Glomerular visceral epithelial cell (primary cell): ENCODE measurements at regions not wholly inside any gene's neighbourhood (a gene's known extent, or its start where the extent isn't known, plus 50 kb on each side); places are given as distances from the start of the nearest gene placed in this dataset.
"Not testable (repeated sequence)": the region's sequence is repeated elsewhere in the genome, so short reads cannot be mapped to it uniquely, and the experiment has no call there.

Experiments
- DNase-seq: peaks from one replicate; pipeline ENCODE4 v3.0.0-alpha.2; 2016; ENCODE audit errors: extremely low spot score

GRCh38 chr7:80082213-80082612 is 52.4 kb upstream of the GNAI1 start:
- no peak for DNase-seq

- no peak for DNase-seq
Measured at GRCh38 chr7:80078886-80079285, 55.7 kb upstream of the GNAI1 start.

DNA sequence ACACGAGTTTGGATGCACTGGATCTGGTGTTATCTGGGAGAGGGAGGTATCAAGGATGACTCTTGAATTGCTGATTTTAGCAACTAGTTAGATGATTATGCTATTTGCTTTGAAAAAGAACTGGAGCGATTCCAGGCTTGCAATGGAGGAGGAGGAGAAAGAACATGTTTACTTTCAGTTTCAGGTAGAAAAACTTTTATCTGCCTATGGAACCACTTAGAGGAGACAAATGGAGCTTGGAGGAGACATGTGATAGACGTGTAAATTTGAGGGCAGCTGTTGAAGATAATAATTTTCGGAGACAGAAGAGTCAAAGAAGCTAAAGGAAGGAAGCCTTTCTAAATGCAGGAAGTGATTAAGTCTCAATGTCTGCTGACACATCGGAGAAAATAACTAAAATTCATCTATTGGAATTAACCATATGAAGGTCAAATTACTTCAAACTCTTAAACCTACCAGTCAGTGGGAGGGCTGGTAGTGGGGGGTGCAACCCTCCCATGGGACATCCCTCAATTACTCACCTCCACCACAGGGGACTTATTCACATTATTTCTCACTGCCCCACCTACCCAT is 56.4 kb upstream of the GNAI1 start:
- no peak for DNase-seq

- no peak for DNase-seq
Measured at GRCh38 chr7:80070391-80070790, 64.2 kb upstream of the GNAI1 start.

GRCh38 chr7:80066639-80067038 is 68.0 kb upstream of the GNAI1 start:
- no peak for DNase-seq

DNA sequence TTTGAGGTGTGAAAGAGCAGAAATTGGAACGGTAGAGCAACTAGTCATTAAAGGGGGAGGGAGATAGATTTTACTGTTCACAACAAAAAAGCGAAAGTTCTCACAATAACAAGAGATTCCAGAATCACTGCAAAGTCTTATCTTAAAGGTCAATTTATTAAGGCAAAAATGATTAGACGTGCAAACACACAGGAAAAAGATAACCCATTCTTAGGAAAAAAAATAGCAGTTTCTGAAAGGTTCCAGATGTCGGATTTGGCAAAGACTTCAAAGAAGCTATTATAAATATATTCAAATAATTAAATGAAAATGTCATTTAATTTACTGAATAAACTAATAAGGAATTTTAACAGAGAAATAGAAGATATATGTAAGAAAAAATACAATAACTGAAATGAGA is 70.8 kb upstream of the GNAI1 start:
- DNase-seq, result no peak

GRCh38 chr7:80060218-80060806 is 74.3 kb upstream of the GNAI1 start:
- peak; percentile 33 for DNase-seq

GRCh38 chr7:80057488-80057887 is 77.1 kb upstream of the GNAI1 start:
- DNase-seq, result no peak

GRCh38 chr7:80054356-80054755 is 80.3 kb upstream of the GNAI1 start:
- DNase-seq, result no peak

- DNase-seq, result no peak
Measured at GRCh38 chr7:80053124-80053523, 81.5 kb upstream of the GNAI1 start.

GRCh38 chr7:80047856-80048459 is 86.7 kb upstream of the GNAI1 start:
- DNase-seq, result no peak

- no peak for DNase-seq
Measured at GRCh38 chr7:80047032-80047431, 87.6 kb upstream of the GNAI1 start.

- no peak for DNase-seq
Measured at GRCh38 chr7:80044796-80045195, 89.8 kb upstream of the GNAI1 start.

DNA sequence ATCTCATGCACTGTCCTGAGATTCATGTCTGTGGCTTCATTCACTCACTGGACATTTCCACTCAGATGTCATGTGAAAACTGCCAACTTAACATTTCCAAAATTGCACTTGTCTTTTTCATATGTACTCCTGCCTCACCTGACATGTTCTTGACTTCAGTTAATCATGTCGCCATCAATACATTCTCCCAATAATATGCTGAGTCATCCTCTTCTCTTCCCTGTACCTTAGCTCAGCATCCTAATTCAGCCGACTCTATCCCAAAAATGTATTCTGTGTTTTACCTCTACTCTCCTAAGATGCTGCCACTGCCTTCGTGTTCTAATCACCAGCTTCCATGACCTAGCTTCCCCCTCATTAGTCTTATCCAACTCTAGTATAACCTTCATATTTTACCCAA is 93.9 kb upstream of the GNAI1 start:
- no peak for DNase-seq

GRCh38 chr7:80040335-80040734 is 94.3 kb upstream of the GNAI1 start:
- DNase-seq, result no peak

DNA sequence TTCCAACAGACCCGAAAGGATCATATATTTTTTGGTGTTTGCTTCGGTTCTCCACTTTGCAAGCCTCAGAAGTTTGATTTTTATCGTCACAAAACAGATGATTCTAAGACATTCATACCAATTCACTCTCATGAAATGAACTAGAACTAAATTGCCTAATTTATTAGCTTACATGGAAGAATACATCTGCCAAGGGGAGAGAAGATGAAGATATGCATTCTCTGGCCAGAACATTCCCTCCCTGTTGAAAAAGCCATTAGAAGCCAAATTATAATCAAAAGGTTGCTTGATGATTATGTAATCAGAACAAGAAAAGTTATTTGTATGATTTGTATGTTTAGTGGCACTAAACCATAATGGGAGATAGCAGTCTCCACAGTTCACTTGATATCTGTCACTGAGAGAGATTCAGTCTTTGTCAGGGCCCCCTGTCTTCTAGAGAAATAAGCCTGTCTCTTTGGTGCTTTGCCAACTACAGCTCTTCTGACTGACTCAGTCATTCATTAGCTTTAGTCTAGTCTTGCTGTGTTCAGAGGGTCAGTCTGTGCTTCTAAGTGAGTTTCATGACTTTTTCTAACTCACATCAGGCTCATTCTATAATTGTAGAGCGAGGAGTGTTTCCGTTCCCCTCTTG is 95.3 kb upstream of the GNAI1 start:
- DNase-seq, result no peak

- DNase-seq, result no peak
Measured at GRCh38 chr7:80037689-80038088, 96.9 kb upstream of the GNAI1 start.

GRCh38 chr7:80036107-80036506 is 98.5 kb upstream of the GNAI1 start:
- DNase-seq, result no peak

- no peak for DNase-seq
Measured at GRCh38 chr7:80028717-80029116, 105.9 kb upstream of the GNAI1 start.

- DNase-seq, result no peak
Measured at GRCh38 chr7:80027611-80028173, 106.9 kb upstream of the GNAI1 start.

GRCh38 chr7:80026766-80027165 is 107.9 kb upstream of the GNAI1 start:
- no peak for DNase-seq

GRCh38 chr7:80020277-80020676 is 114.4 kb upstream of the GNAI1 start:
- not testable (repeated sequence) for DNase-seq

DNA sequence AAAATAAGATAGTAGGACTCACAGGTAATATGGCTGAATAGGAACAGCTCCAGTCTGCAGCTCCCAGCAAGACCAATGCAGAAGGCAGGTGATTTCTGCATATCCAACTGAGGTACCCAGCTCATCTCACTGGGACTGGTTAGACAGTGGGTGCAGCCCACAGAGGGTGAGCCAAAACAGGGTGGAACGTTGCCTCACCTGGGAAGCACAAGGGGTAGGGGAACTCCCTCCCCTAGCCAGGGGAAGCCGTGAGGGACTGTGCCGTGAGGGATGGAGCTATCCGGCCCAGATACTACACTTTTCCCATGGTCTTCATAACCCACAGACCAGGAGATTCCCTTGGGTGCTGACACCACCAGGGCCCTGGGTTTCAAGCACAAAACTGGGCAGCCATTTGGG is 114.8 kb upstream of the GNAI1 start:
- not testable (repeated sequence) for DNase-seq
